ENCODE measurements at regions not wholly inside any gene's neighbourhood (a gene's known extent, or its start where the extent isn't known, plus 50 kb on each side); places are given as distances from the start of the nearest gene placed in this dataset.

- no peak for FAIRE-seq
Measured at GRCh38 chr2:145137211-145137610, 617.3 kb upstream of the ZEB2 start.

DNA sequence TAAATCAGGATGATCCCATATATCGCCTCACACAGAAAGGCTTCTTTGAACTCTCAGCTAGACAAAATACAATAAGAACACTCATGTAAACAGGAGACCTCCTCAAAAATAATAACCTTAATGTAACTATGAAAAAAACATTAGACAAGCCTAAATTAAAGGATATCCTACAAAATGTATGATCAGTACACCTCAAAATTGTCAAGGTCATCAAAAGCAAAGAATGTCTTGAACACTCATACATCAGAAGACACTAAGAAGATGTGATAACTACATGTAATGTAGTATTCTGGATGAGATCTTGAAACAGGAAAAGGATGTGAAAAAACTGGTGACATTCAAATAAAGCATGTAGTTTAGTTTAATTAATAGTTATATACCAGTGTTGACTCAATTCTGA, 616.8 kb upstream of the ZEB2 start:
- FAIRE-seq, result no peak

DNA sequence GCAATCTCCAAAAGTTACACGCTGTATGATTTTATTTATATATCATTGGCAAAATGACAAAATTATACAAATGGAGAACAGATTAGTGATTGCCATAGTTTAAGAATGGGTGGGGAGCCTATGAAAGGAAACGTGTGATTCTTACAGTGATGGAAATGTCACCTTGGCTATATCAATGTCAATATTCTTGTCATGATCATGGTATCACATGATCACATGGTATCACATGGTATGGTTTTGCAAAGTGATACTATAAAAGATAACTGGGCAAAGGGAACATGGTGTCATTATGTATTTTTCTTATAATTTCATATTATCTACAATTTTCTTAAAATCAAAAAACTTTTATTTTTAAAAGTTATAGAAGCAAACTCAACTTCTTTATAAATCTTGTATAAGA, 606.2 kb upstream of the ZEB2 start:
- no peak for FAIRE-seq

DNA sequence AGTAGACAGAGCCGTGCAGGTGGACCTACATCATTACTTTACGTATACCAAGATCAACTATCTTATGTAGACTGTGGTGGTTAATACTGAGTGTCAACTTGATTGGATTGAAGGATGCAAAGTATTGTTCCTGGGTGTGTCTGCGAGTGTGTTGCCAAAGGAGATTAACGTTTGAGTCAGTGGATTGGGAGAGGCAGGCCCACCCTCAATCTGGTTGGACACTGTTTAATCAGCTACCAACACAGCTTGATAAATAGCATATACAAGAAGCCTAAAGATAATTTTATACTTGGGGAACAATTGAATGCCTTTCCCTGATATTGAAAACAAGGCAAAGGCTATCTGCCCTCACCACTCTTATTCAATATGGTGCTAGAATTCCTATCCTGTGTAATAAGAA, 604.2 kb upstream of the ZEB2 start:
- no peak for FAIRE-seq

- no peak for FAIRE-seq
Measured at GRCh38 chr2:145123606-145124005, 603.7 kb upstream of the ZEB2 start.

DNA sequence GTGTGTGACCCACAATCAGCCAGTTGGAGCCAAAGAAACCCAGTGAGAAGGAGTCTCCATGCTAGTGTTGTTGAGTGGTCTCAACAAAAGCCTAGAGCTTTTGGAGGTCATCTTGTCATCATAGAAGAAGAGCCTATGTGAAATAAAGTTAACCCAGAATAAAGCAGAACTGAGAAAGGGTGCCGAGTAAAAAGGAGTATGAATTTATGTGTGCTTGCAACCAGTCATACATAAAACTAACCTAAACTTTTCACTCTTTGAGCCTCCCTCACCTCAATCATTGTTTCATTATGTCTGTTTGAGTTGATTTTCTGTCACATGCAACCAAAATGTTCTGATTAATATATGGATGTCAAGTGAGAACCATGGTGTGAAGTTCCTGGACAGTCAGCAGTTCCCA, 599.3 kb upstream of the ZEB2 start:
- no peak for FAIRE-seq

DNA sequence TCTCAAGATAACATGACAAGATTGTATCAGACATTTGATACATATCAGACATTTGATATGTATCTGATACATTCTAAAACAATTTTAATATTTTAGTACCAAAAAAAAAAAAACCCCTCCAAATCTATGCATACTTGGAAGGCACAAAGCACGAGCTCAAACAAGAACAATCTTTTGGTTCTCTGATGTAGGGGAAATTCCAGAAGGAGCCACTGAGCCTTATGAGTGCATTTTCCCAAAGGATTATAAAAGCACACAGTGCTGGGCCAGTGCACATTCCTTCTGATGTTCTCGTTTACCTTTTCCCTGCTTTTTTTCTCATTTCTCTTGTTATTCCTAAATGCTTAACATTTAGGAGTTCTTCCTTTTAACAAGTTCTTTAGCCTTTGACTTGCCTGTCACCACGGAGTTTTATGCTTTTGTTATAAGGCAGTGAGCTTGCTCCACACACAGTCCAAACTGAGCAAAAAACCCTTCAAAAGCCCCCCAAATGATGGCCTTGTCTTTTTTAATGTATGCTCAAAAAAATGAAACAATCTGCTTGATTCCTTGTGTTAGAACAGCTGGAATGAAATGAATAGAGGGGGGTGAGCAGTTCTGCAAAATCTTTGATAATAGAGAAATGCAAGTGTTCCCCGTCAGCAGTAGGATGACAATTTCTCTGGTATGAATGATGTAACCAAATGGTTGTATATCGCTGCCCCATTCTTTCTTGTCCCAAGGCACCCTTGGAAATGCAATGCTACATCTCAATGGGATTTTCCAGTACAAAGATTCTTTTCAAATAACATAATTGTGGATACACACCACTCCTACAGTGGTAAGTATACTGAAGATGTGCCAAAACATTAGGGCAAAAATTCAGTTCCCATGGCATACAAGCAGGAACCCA, 597.2 kb upstream of the ZEB2 start:
- no peak for FAIRE-seq

GRCh38 chr2:145116056-145116455, 596.1 kb upstream of the ZEB2 start:
- no peak for FAIRE-seq

- no peak for FAIRE-seq
Measured at GRCh38 chr2:145114726-145115125, 594.8 kb upstream of the ZEB2 start.

- no peak for FAIRE-seq
Measured at GRCh38 chr2:145112467-145112866, 592.5 kb upstream of the ZEB2 start.

DNA sequence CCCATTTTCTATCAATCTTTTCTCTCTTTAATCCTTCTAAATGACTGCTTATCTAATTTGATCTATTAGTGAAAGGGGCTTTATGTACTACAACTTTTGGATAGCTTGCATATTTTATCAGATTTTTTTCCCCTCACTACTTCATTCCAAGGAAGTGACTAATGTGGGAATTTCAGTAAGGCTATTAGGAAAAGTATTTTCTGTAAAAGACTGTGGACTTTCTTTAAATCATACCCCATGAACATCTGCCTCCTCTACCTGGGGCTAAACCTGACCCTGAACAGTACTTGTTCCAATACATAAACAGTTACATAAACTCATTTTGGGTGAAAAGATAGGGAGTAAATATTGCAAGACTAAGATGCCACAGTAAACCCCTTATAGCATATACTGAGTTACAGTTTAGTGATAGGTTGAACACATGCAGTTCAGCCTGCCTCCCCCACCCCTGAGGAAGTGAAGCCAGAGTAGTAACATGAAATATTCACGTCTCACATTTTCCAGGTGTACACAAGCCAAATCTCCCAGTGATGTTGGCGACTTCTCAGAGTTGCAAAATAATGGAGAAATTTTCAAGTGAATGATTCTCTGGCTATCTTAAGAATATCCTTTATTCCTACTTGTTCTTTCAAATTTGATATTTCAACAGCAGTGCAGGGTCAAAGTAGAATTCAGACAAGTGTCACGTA, 590.9 kb upstream of the ZEB2 start:
- no peak for FAIRE-seq

GRCh38 chr2:145108959-145109710, 589.2 kb upstream of the ZEB2 start:
- no peak for FAIRE-seq

DNA sequence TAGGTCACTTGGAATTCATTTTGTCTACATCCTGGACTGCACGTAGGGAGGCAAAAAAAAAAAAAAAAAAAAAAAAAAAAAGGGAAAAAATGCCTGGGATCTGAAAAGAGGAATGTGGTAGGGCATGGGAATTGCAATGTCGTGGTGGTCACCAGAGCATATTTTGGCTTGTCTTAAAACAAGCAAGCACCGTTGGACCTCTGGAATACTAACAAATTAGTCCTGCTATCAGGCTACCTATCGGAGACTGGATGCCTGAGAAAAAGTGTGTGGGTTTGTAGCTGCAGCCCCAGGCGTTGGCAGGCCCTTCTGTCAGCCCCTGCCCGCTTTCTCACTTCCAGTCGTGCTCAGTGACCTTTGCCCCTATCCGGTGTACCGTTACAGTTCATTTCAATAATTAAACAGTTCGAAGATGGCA, 588.5 kb upstream of the ZEB2 start:
- no peak for FAIRE-seq

- no peak for FAIRE-seq
Measured at GRCh38 chr2:145106293-145106692, 586.4 kb upstream of the ZEB2 start.

DNA sequence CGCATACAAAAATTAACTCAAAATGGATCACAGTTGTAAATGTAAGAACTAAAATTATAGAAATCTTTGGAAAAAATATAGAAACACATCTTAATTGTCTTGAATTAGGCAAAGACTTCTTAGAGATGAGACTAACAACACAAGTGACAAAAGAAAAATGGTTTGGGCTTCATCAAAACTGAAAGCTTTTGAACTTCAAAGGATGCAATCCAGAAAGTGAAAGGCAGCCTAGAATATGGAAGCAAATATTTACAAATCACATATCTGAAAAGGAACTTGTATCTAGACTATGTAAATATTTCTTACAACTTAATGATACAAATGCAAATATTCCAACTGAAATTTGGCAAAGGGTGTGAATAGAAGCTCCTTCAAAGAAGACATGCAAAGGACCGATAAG, 582.8 kb upstream of the ZEB2 start:
- no peak for FAIRE-seq

DNA sequence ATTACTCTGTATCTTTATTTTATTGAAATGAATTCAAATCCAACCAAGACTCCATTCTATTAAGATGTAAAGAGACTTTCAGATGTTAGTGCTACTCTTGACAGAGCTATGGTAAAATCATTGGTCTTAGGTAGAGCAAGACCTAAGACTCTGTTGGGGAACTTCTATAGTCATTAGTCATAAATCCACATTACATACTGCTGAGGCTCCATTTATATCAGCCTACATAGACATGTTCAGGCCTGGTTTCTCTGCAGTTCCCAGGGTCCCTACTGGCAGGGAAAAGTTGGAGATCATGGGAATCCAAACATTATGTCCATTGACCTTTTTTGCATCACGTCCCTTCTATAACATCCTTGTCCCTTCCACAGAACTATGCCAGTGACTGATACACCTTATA, 580.4 kb upstream of the ZEB2 start:
- FAIRE-seq, result no peak

DNA sequence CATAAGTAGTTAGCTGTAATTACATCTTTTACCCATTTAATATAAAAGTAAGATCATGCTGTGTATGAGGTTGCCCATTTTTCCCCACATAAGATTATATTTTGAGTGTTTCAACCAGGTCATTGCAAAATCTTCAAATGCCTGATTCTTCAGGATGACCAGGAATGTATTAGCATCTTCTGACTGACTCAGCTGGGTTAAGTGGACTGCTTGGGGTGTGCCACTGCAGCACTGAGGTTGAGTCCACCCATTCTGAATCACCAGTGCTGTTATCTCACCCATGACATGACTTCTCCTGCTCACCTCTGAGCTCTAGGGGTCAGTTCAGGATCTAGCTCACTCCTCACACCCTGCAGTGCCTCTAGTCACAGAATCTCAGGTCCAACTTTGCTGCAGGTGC, 576.7 kb upstream of the ZEB2 start:
- no peak for FAIRE-seq

DNA sequence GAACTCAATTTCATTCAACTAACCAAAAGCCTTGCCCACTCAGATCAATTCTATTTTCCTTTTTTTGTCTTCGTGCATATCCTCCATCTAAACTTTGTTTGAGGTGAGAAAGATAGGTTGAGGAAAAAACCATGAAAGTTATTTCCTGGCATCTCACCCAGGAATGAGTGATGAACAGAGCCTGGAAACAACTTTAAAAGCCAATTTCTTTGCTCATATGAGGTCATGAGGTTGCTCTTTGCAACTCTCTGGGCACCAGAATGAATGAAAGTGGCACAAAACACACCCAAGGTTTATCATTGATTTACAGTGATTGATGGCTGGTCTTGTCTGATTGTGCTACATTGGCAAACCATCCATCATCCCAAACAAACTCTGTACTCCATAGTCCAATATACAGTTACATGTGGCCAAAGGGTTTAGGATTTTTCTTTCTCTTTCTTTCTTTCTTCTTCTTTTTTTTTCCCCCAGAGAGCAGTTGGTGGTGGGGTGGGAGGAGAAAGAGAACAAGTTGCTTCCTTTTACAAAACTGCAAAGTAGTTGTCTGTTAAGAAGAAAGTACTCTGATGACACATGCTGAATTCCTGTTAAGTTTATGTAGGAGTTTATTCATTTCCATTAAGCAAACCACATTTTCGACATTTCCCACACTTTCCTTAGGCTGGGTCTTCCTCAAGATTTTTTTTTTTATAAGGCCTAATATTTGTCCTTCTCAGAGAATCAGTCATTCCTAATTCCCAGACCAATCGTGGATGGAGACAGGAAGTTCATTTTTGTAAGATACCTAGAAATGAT, 575.9 kb upstream of the ZEB2 start:
- no peak for FAIRE-seq

GRCh38 chr2:145094370-145094769, 574.5 kb upstream of the ZEB2 start:
- no peak for FAIRE-seq

DNA sequence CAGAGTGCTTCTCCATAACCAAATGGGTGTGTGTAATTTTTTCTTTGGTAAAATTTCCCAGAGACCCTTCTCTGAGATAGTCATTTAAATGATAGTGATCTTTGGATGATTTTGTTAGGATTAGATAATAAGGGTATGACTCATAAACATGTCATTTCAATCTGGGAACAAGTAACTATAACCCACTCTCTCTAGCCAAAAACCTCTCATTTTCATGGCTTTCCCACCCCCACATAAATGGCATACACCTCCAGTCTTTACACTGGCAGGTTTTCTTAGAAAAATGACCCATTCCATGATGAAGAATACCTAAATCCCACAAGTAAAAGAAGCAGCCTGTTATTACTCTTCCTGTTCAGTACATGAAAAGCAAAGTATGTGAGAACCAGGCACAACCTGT, 572.0 kb upstream of the ZEB2 start:
- FAIRE-seq, result no peak

DNA sequence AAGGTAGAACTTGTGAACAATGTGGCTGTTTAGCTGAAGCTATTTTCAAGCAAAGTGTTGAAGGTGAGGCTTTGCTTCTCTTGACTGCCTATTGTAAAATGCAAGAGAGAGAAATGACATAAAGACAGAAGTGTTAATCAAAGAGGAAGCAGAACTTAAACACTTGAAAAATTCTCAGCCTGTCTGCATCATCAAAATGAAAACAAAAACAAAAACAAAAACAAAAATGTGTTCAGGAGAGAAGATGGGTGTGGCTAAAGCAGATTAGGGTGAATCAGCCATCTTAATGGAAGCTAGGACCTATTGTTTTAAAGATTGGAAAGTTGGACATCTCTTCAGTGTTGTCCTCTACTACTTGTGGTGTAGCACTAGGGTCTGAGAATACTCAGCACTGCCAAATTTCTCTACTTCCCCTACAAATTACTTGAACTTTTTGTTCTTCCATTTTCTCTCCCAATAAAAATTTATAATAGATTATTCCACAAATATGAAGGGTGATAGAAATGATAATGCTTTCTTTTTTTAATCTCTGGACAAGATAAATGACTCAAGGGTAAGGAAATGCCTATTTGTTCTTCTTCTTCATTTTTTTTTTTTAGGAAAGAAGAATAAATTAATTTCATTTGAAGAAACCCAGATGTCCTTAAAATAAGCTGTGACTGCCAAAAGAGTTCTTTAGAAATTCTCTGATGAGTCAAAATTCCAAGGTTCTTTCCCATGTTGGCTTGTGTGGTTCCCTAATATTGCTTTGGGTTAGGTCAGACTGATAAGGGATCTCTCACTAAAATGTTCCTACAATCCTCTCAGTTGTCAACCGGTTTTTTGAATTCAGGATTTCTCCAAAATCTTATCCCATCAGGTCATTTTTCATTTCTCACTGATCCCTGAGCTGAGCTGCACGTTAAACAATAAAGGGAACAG, 571.2 kb upstream of the ZEB2 start:
- no peak for FAIRE-seq

GRCh38 chr2:145088756-145089155, 568.8 kb upstream of the ZEB2 start:
- FAIRE-seq, result no peak

Measured in G401.6 (cell line).